Thyroid gland (tissue), 4 donors: ENCODE measurements at regions not wholly inside any gene's neighbourhood (a gene's known extent, or its start where the extent isn't known, plus 50 kb on each side); places are given as distances from the start of the nearest gene placed in this dataset.

Experiments
- CTCF ChIP-seq, 6 experiments: fragments of 200-600 bp in 3 of 6; fragments of 450-650 bp in 3 of 6; sonication (generic) in 3 of 6; IDR thresholded peaks; one replicate each; pipeline ENCODE4 v1.5.1; 2016 to 2019; ENCODE audit warnings: antibody characterized with exemption in 6 of 6, mild to moderate bottlenecking in 2 of 6, inconsistent platforms in 1 of 6, moderate library complexity in 1 of 6
- POLR2A ChIP-seq, 2 donors: fragments of 450-650 bp; IDR thresholded peaks; one replicate each; pipeline ENCODE4 v1.6.1; 2017; ENCODE audit warnings: antibody characterized with exemption in 2 of 2, mild to moderate bottlenecking in 2 of 2, moderate library complexity in 1 of 2

DNA sequence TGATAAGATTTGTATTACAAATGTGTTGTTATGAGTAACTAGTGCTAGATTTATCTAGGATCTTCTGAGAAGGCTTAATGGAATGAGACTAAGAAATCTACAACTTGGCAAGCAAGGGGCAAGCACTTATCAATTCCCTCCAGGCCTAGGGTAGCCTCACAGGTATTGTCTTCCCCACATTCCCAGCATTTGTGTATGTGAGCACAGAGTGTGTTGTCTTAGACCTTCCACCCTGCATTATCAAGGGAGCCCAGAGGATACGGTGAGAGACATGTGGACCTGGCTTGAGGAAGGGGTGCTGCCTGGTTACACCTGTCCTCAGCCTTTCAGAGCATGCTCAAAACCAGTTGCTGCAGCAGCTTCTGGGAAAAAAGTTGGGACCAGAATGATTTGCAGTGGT is 327.2 kb downstream of the MRPL39 start:
- no peak for TF ChIP-seq CTCF (IDR thresholded peaks at IDR 0.05)
- no peak for TF ChIP-seq POLR2A (IDR thresholded peaks at IDR 0.05)
